Neural cell (in vitro differentiated cells): ENCODE measurements at regions not wholly inside any gene's neighbourhood (a gene's known extent, or its start where the extent isn't known, plus 50 kb on each side); places are given as distances from the start of the nearest gene placed in this dataset.

Source experiments
- H2AFZ ChIP-seq: fragments of 200-600, 300-800 bp; sonication (generic), shearing (Covaris generic); 2 replicates; pipeline ENCODE4 v1.6.0; 2014; ENCODE audit warnings: low read depth, mild to moderate bottlenecking, antibody characterized with exemption, low read length, moderate library complexity
- H3F3A ChIP-seq: fragments of 200-600 bp; shearing (Covaris generic); 2 replicates; pipeline ENCODE4 v1.6.1; 2016; ENCODE audit warnings: mild to moderate bottlenecking, moderate library complexity, mixed read lengths, antibody characterized with exemption, low read length; ENCODE audit not compliant: insufficient read depth, poor library complexity, severe bottlenecking
- H3K27ac ChIP-seq: fragments of 200-600, 300-800 bp; sonication (generic), shearing (Covaris generic); 2 replicates; pipeline ENCODE4 v1.5.1; 2014; ENCODE audit warnings: mild to moderate bottlenecking, low read length, moderate library complexity
- H3K27me3 ChIP-seq: fragments of 300-800, 200-600 bp; sonication (generic), shearing (Covaris generic); 2 replicates; pipeline ENCODE4 v1.6.0; 2014; ENCODE audit warnings: mild to moderate bottlenecking, low read depth, low read length, moderate library complexity; ENCODE audit not compliant: insufficient read depth
- H3K36me3 ChIP-seq: fragments of 300-800, 200-600 bp; sonication (generic), shearing (Covaris generic); 2 replicates; pipeline ENCODE4 v1.5.1; 2014; ENCODE audit warnings: mild to moderate bottlenecking, antibody characterized with exemption, low read length, moderate library complexity; ENCODE audit not compliant: insufficient read depth
- H3K4me2 ChIP-seq: fragments of 300-800, 200-600 bp; sonication (generic), shearing (Covaris generic); 2 replicates; pipeline ENCODE4 v1.6.0; 2014; ENCODE audit warnings: mild to moderate bottlenecking, low read length
- H3K4me3 ChIP-seq: fragments of 300-800, 200-600 bp; sonication (generic), shearing (Covaris generic); 2 replicates; pipeline ENCODE4 v1.5.1; 2014; ENCODE audit warnings: mild to moderate bottlenecking, low read length, moderate library complexity
- H3K79me2 ChIP-seq: fragments of 200-600 bp; shearing (Covaris generic); replicated peaks from 2 replicates; pipeline ENCODE4 v1.6.0; 2014; ENCODE audit warnings: mild to moderate bottlenecking, low read length, moderate library complexity; ENCODE audit not compliant: insufficient read depth
- H3K9ac ChIP-seq: fragments of 300-800, 200-600 bp; sonication (generic), shearing (Covaris generic); 2 replicates; pipeline ENCODE4 v1.6.1; 2016; ENCODE audit warnings: mild to moderate bottlenecking, low read length, mixed read lengths
- H3K9me2 ChIP-seq: fragments of 200-600 bp; shearing (Covaris generic); 2 replicates; pipeline ENCODE4 v1.6.1; 2016; ENCODE audit warnings: mild to moderate bottlenecking, low read length, mixed read lengths; ENCODE audit not compliant: insufficient read depth
- H3K9me3 ChIP-seq: fragments of 200-600, 300-800 bp; sonication (generic), shearing (Covaris generic); 2 replicates; pipeline ENCODE4 v1.6.1; 2016; ENCODE audit warnings: mild to moderate bottlenecking, mixed run types, low read length, moderate library complexity, mixed read lengths
- H4K20me1 ChIP-seq: fragments of 200-600 bp; shearing (Covaris generic); 2 replicates; pipeline ENCODE4 v1.6.1; 2016; ENCODE audit warnings: mild to moderate bottlenecking, mixed run types; ENCODE audit not compliant: insufficient read depth
- CTCF ChIP-seq: fragments of 450-650 bp; IDR thresholded peaks from 2 replicates; pipeline ENCODE4 v1.5.1; 2014; ENCODE audit warnings: antibody characterized with exemption, mild to moderate bottlenecking, moderate library complexity; ENCODE audit not compliant: poor library complexity, severe bottlenecking
- EP300 ChIP-seq: fragments of 450-650 bp; conservative IDR thresholded peaks from 2 replicates; pipeline ENCODE4 v1.6.1; 2014; ENCODE audit warnings: antibody characterized with exemption, mild to moderate bottlenecking, moderate library complexity; ENCODE audit not compliant: poor library complexity, severe bottlenecking
- EZH2 ChIP-seq: fragments of 200-600, 300-800 bp; shearing (Covaris generic), sonication (generic); IDR thresholded peaks from 2 replicates; pipeline ENCODE4 v1.6.1; 2014; ENCODE audit warnings: antibody characterized with exemption, low read length, borderline replicate concordance, mild to moderate bottlenecking; ENCODE audit not compliant: insufficient read depth, poor library complexity, severe bottlenecking
- MXI1 ChIP-seq: fragments of 450-650 bp; conservative IDR thresholded peaks from 2 replicates; pipeline ENCODE4 v1.6.1; 2014; ENCODE audit warnings: antibody characterized with exemption, mild to moderate bottlenecking; ENCODE audit not compliant: poor library complexity, severe bottlenecking
- POLR2AphosphoS5 ChIP-seq: IDR thresholded peaks from 2 replicates; pipeline ENCODE4 v1.6.1; 2012
- RAD21 ChIP-seq: fragments of 450-650 bp; conservative IDR thresholded peaks from 2 replicates; pipeline ENCODE4 v1.6.1; 2014; ENCODE audit warnings: antibody characterized with exemption, mild to moderate bottlenecking, moderate library complexity
- REST ChIP-seq: IDR thresholded peaks from 2 replicates; pipeline ENCODE4 v1.6.1; 2012; ENCODE audit warnings: borderline replicate concordance
- SMC3 ChIP-seq: fragments of 450-650 bp; conservative IDR thresholded peaks from 2 replicates; pipeline ENCODE4 v1.6.1; 2014; ENCODE audit warnings: antibody characterized with exemption, mild to moderate bottlenecking, moderate library complexity; ENCODE audit not compliant: poor library complexity
- TAF1 ChIP-seq: IDR thresholded peaks from 2 replicates; pipeline ENCODE4 v1.6.1; 2012; ENCODE audit warnings: low read depth

GRCh38 chr2:51888120-51888519 lies 856.2 kb upstream of the NRXN1 start:
- Histone ChIP-seq H3K9ac (no peak overlapping the region), H3K79me2 (no peaks in the 10 kb centered on the region), H3F3A (no peaks in the 10 kb centered on the region), H3K4me3 (no peak overlapping the region), H3K36me3 (no peaks in the 10 kb centered on the region), H4K20me1 (no peaks in the 10 kb centered on the region), H3K27me3 (no peaks in the 10 kb centered on the region), H3K9me3 (no peaks in the 10 kb centered on the region), H2AFZ (no peak overlapping the region), H3K4me2 (no peak overlapping the region), H3K9me2 (no peaks in the 10 kb centered on the region), H3K27ac (no peak overlapping the region)
- no peak for TF ChIP-seq TAF1

GRCh38 chr2:51881673-51882072 lies 849.7 kb upstream of the NRXN1 start:
- TF ChIP-seq SMC3 (no peak), EZH2 (no peak)

GRCh38 chr2:51880153-51880552 lies 848.2 kb upstream of the NRXN1 start:
- H3K9me3 ChIP-seq: no peaks in the 10 kb centered on the region
- no peak for TF ChIP-seq CTCF
- H3K4me2 ChIP-seq: no peak overlapping the region
- H3F3A ChIP-seq: no peaks in the 10 kb centered on the region
- no peak overlapping the region for H3K4me3 ChIP-seq
- H3K79me2 ChIP-seq: no peaks in the 10 kb centered on the region
- no peaks in the 10 kb centered on the region for H4K20me1 ChIP-seq
- no peaks in the 10 kb centered on the region for H3K9me2 ChIP-seq
- no peak overlapping the region for H3K9ac ChIP-seq
- no peaks in the 10 kb centered on the region for H3K36me3 ChIP-seq
- no peaks in the 10 kb centered on the region for H3K27me3 ChIP-seq
- no peak overlapping the region for H2AFZ ChIP-seq
- no peak overlapping the region for H3K27ac ChIP-seq

More at GRCh38 chr2:51881673-51882072, 849.7 kb upstream of the NRXN1 start:
- no peak overlapping the region for H3K4me2 ChIP-seq
- H3K9me2 ChIP-seq: no peaks in the 10 kb centered on the region
- H3K27ac ChIP-seq: no peak overlapping the region
- H3F3A ChIP-seq: no peaks in the 10 kb centered on the region
- H3K9me3 ChIP-seq: no peaks in the 10 kb centered on the region
- H4K20me1 ChIP-seq: no peaks in the 10 kb centered on the region
- H3K36me3 ChIP-seq: no peaks in the 10 kb centered on the region
- H3K9ac ChIP-seq: no peak overlapping the region
- no peak overlapping the region for H3K4me3 ChIP-seq
- H2AFZ ChIP-seq: no peak overlapping the region
- no peaks in the 10 kb centered on the region for H3K79me2 ChIP-seq
- H3K27me3 ChIP-seq: no peaks in the 10 kb centered on the region

- Histone ChIP-seq H2AFZ (no peak overlapping the region), H3K4me2 (no peak overlapping the region)
These were observed 834.4 kb upstream of the NRXN1 start for GRCh38 chr2:51866361-51866760.

More at GRCh38 chr2:51866361-51866760, 834.4 kb upstream of the NRXN1 start:
- Histone ChIP-seq H3K79me2 (no peaks in the 10 kb centered on the region), H3K9ac (no peak overlapping the region), H3K4me3 (no peak overlapping the region), H3F3A (no peaks in the 10 kb centered on the region), H3K27me3 (no peaks in the 10 kb centered on the region), H3K27ac (no peak overlapping the region), H3K36me3 (no peaks in the 10 kb centered on the region), H3K9me2 (no peaks in the 10 kb centered on the region), H4K20me1 (no peaks in the 10 kb centered on the region), H3K9me3 (no peaks in the 10 kb centered on the region)
- TF ChIP-seq EP300 (no peak), RAD21 (no peak), POLR2AphosphoS5 (no peak), EZH2 (no peak), CTCF (no peak), MXI1 (no peak), TAF1 (no peak), REST (no peak), SMC3 (no peak)
